Endothelial cell (in vitro differentiated cells): ENCODE measurements at regions not wholly inside any gene's neighbourhood (a gene's known extent, or its start where the extent isn't known, plus 50 kb on each side); places are given as distances from the start of the nearest gene placed in this dataset.

Source experiments
- DNase-seq: peaks from one replicate; pipeline ENCODE4 v3.0.0; 2021; ENCODE audit warnings: low spot score
- H3K27ac Mint-ChIP-seq: one replicate; pipeline ENCODE4 v1.8.0; 2021; ENCODE audit warnings: mixed read lengths, inconsistent platforms; ENCODE audit not compliant: unreplicated experiment
- H3K27me3 Mint-ChIP-seq: one replicate; pipeline ENCODE4 v1.8.0; 2021; ENCODE audit warnings: mild to moderate bottlenecking, moderate library complexity, mixed read lengths, inconsistent platforms; ENCODE audit not compliant: unreplicated experiment
- H3K36me3 Mint-ChIP-seq: one replicate; pipeline ENCODE4 v1.8.0; 2021; ENCODE audit warnings: mild to moderate bottlenecking, low read depth, mixed read lengths, inconsistent platforms; ENCODE audit not compliant: unreplicated experiment
- H3K4me1 Mint-ChIP-seq: one replicate; pipeline ENCODE4 v1.8.0; 2021; ENCODE audit warnings: mild to moderate bottlenecking, mixed read lengths, inconsistent platforms; ENCODE audit not compliant: unreplicated experiment
- H3K4me3 Mint-ChIP-seq: one replicate; pipeline ENCODE4 v1.8.0; 2021; ENCODE audit warnings: mild to moderate bottlenecking, mixed read lengths, inconsistent platforms; ENCODE audit not compliant: unreplicated experiment
- H3K9me3 Mint-ChIP-seq: one replicate; pipeline ENCODE4 v1.8.0; 2021; ENCODE audit warnings: mixed read lengths, inconsistent platforms; ENCODE audit not compliant: unreplicated experiment
- CTCF ChIP-seq: fragments of 200-600 bp; sonication (generic); IDR thresholded peaks from one replicate; pipeline ENCODE4 v1.5.0; 2021; ENCODE audit warnings: antibody characterized with exemption; ENCODE audit not compliant: unreplicated experiment

GRCh38 chr13:42373048-42373812, 101.3 kb downstream of the AKAP11 start:
- no peaks in the 10 kb centered on the region for H3K4me1 Mint-ChIP-seq
- H3K27me3 Mint-ChIP-seq, result no peaks in the 10 kb centered on the region
- no peak overlapping the region for H3K27ac Mint-ChIP-seq
- H3K9me3 Mint-ChIP-seq, result no peaks in the 10 kb centered on the region
- H3K4me3 Mint-ChIP-seq, result no peak overlapping the region
- no peak for DNase-seq
- no peaks in the 10 kb centered on the region for H3K36me3 Mint-ChIP-seq
- no peak for TF ChIP-seq CTCF

GRCh38 chr13:42375663-42376062, 103.7 kb downstream of the AKAP11 start:
- no peaks in the 10 kb centered on the region for H3K36me3 Mint-ChIP-seq
- TF ChIP-seq CTCF, result no peak
- DNase-seq, result no peak
- no peak overlapping the region for H3K4me3 Mint-ChIP-seq
- H3K9me3 Mint-ChIP-seq, result no peaks in the 10 kb centered on the region
- H3K27me3 Mint-ChIP-seq, result peaks cover 2% of the 10 kb centered on the region
- no peak overlapping the region for H3K27ac Mint-ChIP-seq
- H3K4me1 Mint-ChIP-seq, result no peaks in the 10 kb centered on the region

- Mint-ChIP-seq H3K27ac (no peak overlapping the region), H3K27me3 (peaks cover 2% of the 10 kb centered on the region), H3K4me1 (no peaks in the 10 kb centered on the region), H3K4me3 (no peak overlapping the region), H3K36me3 (no peaks in the 10 kb centered on the region), H3K9me3 (no peaks in the 10 kb centered on the region)
- no peak for TF ChIP-seq CTCF
- DNase-seq, result no peak
Observed at GRCh38 chr13:42377640-42378382, 105.9 kb downstream of the AKAP11 start.

GRCh38 chr13:42378383-42378780, 106.4 kb downstream of the AKAP11 start:
- Mint-ChIP-seq H3K27ac (no peak overlapping the region), H3K4me1 (no peaks in the 10 kb centered on the region), H3K27me3 (peaks cover 2% of the 10 kb centered on the region), H3K4me3 (no peak overlapping the region), H3K36me3 (no peaks in the 10 kb centered on the region), H3K9me3 (no peaks in the 10 kb centered on the region)
- no peak for TF ChIP-seq CTCF
- DNase-seq, result no peak

- TF ChIP-seq CTCF, result no peak
- Mint-ChIP-seq H3K4me3 (no peak overlapping the region), H3K9me3 (no peaks in the 10 kb centered on the region), H3K4me1 (no peaks in the 10 kb centered on the region), H3K27ac (no peak overlapping the region), H3K36me3 (no peaks in the 10 kb centered on the region), H3K27me3 (peaks cover 2% of the 10 kb centered on the region)
- no peak for DNase-seq
Observed at GRCh38 chr13:42379241-42379640, 107.3 kb downstream of the AKAP11 start.
